A549 (cell line): ENCODE measurements at regions not wholly inside any gene's neighbourhood (a gene's known extent, or its start where the extent isn't known, plus 50 kb on each side); places are given as distances from the start of the nearest gene placed in this dataset.
A peak's percentile ranks its signal among the peaks of the same experiment; 100 is the strongest.

Experiments used
- ATAC-seq, 2 experiments: fragments of 200-7000 bp in 1 of 2; fragments of >200 bp in 1 of 2; cut with Nextera tagmentation in 1 of 2; cut with Tn5 transposase in 1 of 2; 3 replicates each; pipeline versions ENCODE4 v1.8.0 to v1.9.1; 2018 to 2020; ENCODE audit warnings: mild to moderate bottlenecking in 1 of 2, moderate library complexity in 1 of 2
- CTCF ChIA-PET: fragments of 300-600 bp; sonication (Branson Sonifier 250); formaldehyde crosslinking; extraction: SDS; loops from one replicate; lab custom pipeline; 2021; ENCODE audit warnings: antibody characterized with exemption, inconsistent platforms; lab: Yijun Ruan, JAX
- POLR2A ChIA-PET: fragments of 350-600 bp; formaldehyde crosslinking; extraction: SDS; loops from one replicate; lab custom pipeline; 2021; ENCODE audit warnings: antibody characterized with exemption, inconsistent platforms; lab: Yijun Ruan, JAX
- DNase-seq, 2 experiments: peaks; one replicate each; pipeline versions ENCODE4 v3.0.0 to v3.0.0-alpha.2; 2011 to 2016; ENCODE audit warnings: low read depth in 1 of 2, low spot score in 1 of 2
- FAIRE-seq: peaks from 2 replicates; lab custom pipeline; 2011; peaks lifted over from hg19 to GRCh38; lab: Jason Lieb, UNC
- H3K27ac ChIP-seq, 2 experiments: fragments of >200 bp; sonication (Bioruptor Twin); formaldehyde crosslinking; 3 replicates each; pipeline ENCODE4 v1.5.1; 2016 to 2017
- H3K4me1 ChIP-seq: fragments of >200 bp; sonication (Bioruptor Twin); formaldehyde crosslinking; 3 replicates; pipeline ENCODE4 v1.6.1; 2016
- H3K4me2 ChIP-seq: fragments of >200 bp; sonication (Bioruptor Twin); formaldehyde crosslinking; 3 replicates; pipeline ENCODE4 v1.6.1; 2016
- H3K4me3 ChIP-seq: fragments of >200 bp; sonication (Bioruptor Twin); formaldehyde crosslinking; 3 replicates; pipeline ENCODE4 v1.5.1; 2016
- H3K9me3 ChIP-seq: fragments of >200 bp; sonication (Bioruptor Twin); formaldehyde crosslinking; 3 replicates; pipeline ENCODE4 v1.6.1; 2016
- BHLHE40 ChIP-seq: IDR thresholded peaks from 2 replicates; pipeline ENCODE4 v1.6.1; 2012; ENCODE audit warnings: low read depth, low read length, inconsistent platforms
- CEBPB ChIP-seq, 2 experiments: fragments of >200 bp in 1 of 2; sonication (Bioruptor Twin) in 1 of 2; formaldehyde crosslinking in 1 of 2; IDR thresholded peaks; 2 replicates each; pipeline ENCODE4 v1.6.1; 2012 to 2016
- CHD2 ChIP-seq: fragments of 150-350 bp; IDR thresholded peaks from 2 replicates; pipeline ENCODE4 v1.6.1; 2014; ENCODE audit warnings: low read length; ENCODE audit not compliant: partially characterized antibody
- FOSL2 ChIP-seq, 2 experiments: fragments of 450-650 bp in 1 of 2; fragments of >200 bp in 1 of 2; sonication (Bioruptor Twin) in 1 of 2; formaldehyde crosslinking; IDR thresholded peaks; 2 replicates each; pipeline versions ENCODE4 v1.5.0 to v1.6.1; 2016 to 2020; ENCODE audit warnings: mild to moderate bottlenecking in 1 of 2, moderate library complexity in 1 of 2
- HDAC2 ChIP-seq: fragments of 200-600 bp; sonication (generic); IDR thresholded peaks from 2 replicates; pipeline ENCODE4 v1.6.1; 2016
- HES2 ChIP-seq: fragments of >200 bp; sonication (Bioruptor Twin); formaldehyde crosslinking; IDR thresholded peaks from 2 replicates; pipeline ENCODE4 v1.6.1; 2016
- HEYL ChIP-seq: fragments of 250-450 bp; sonication (Bioruptor Pico); IDR thresholded peaks from 2 replicates; pipeline ENCODE4 v1.8.0; 2021; ENCODE audit warnings: mild to moderate bottlenecking, moderate library complexity
- HMGXB4 ChIP-seq: fragments of 250-450 bp; sonication (Bioruptor Pico); IDR thresholded peaks from 2 replicates; pipeline ENCODE4 v1.5.0; 2021; ENCODE audit warnings: mild to moderate bottlenecking, moderate library complexity, borderline replicate concordance
- JUN ChIP-seq, 2 experiments: fragments of >200 bp; sonication (Bioruptor Twin); formaldehyde crosslinking; IDR thresholded peaks; 2 replicates in 1 of 2; 3 replicates in 1 of 2; pipeline ENCODE4 v1.6.1; 2016 to 2017
- JUNB ChIP-seq: fragments of >200 bp; sonication (Bioruptor Twin); formaldehyde crosslinking; IDR thresholded peaks from 2 replicates; pipeline ENCODE4 v1.6.1; 2016
- KDM5A ChIP-seq: fragments of 200-600 bp; sonication (generic); IDR thresholded peaks from 2 replicates; pipeline ENCODE4 v1.6.1; 2016; ENCODE audit warnings: antibody characterized with exemption, mild to moderate bottlenecking
- MAFK ChIP-seq: fragments of 450-650 bp; IDR thresholded peaks from 2 replicates; pipeline ENCODE4 v1.6.1; 2014; ENCODE audit not compliant: partially characterized antibody
- MAX ChIP-seq: IDR thresholded peaks from 2 replicates; pipeline ENCODE4 v1.6.1; 2012
- NPAS2 ChIP-seq: fragments of 250-450 bp; sonication (Bioruptor Pico); IDR thresholded peaks from 2 replicates; pipeline ENCODE4 v1.8.0; 2022; ENCODE audit warnings: mild to moderate bottlenecking, moderate library complexity, borderline replicate concordance
- NR3C1 ChIP-seq: fragments of >200 bp; sonication (Bioruptor Twin); formaldehyde crosslinking; IDR thresholded peaks from 3 replicates; pipeline ENCODE4 v1.6.1; 2017
- POLR2A ChIP-seq: IDR thresholded peaks from 2 replicates; pipeline ENCODE4 v1.6.1; 2012; ENCODE audit warnings: mild to moderate bottlenecking, low read length
- POLR2AphosphoS2 ChIP-seq: conservative IDR thresholded peaks from 2 replicates; pipeline ENCODE4 v1.6.1; 2012; ENCODE audit warnings: low read length, improper control_type of control experiment, inconsistent platforms
- RAD21 ChIP-seq, 2 experiments: fragments of >200 bp in 1 of 2; sonication (Bioruptor Twin) in 1 of 2; formaldehyde crosslinking in 1 of 2; IDR thresholded peaks in 1 of 2; conservative IDR thresholded peaks in 1 of 2; 2 replicates in 1 of 2; 3 replicates in 1 of 2; pipeline ENCODE4 v1.6.1; 2012 to 2018; ENCODE audit warnings: inconsistent platforms in 1 of 2
- RCOR1 ChIP-seq: fragments of 150-350 bp; IDR thresholded peaks from 2 replicates; pipeline ENCODE4 v1.6.1; 2014; ENCODE audit warnings: antibody characterized with exemption, low read length, low read depth
- RNF2 ChIP-seq: fragments of 200-600 bp; sonication (generic); IDR thresholded peaks from 2 replicates; pipeline ENCODE4 v1.6.1; 2016; ENCODE audit warnings: low read depth, mild to moderate bottlenecking, antibody characterized with exemption, moderate library complexity, borderline replicate concordance
- TFCP2L1 ChIP-seq: fragments of 250-450 bp; sonication (Bioruptor Pico); IDR thresholded peaks from 2 replicates; pipeline ENCODE4 v1.5.0; 2021; ENCODE audit warnings: mild to moderate bottlenecking
- USF2 ChIP-seq: fragments of 450-650 bp; IDR thresholded peaks from 2 replicates; pipeline ENCODE4 v1.6.1; 2014; ENCODE audit warnings: antibody characterized with exemption
- ZNF302 ChIP-seq: fragments of 250-450 bp; sonication (Bioruptor Pico); IDR thresholded peaks from 2 replicates; pipeline ENCODE4 v1.9.0; 2021; ENCODE audit warnings: inconsistent platforms, mild to moderate bottlenecking, moderate library complexity
- WGBS: methylation state at CpG from one replicate; pipeline ENCODE4 v1.1.6; 2017; ENCODE audit errors: missing lambda C conversion rate; 5-methylcytosine and 5-hydroxymethylcytosine counted together

GRCh38 chr16:24463196-24463945 lies 76.0 kb upstream of the RBBP6 start:
- CTCF ChIA-PET = no interaction called here
- Histone ChIP-seq H3K9me3 (no peaks in the 10 kb centered on the region), H3K4me2 (no peak overlapping the region), H3K4me3 (no peak overlapping the region), H3K4me1 (no peaks in the 10 kb centered on the region)
- ATAC-seq (no peak), DNase-seq (no peak), FAIRE-seq (no peak)
- WGBS = 24% methylated on average over 10 of the region's 10 CpGs
- TF ChIP-seq TFCP2L1 = no peak
- TF ChIP-seq MAFK = peak; percentile 73
- TF ChIP-seq USF2 = no peak
- TF ChIP-seq, all 56 proteins: peak for 1
- H3K27ac ChIP-seq = no peak overlapping the region
- POLR2A ChIA-PET = no interaction called here

- ATAC-seq = no peak
- Histone ChIP-seq H3K27ac (no peak overlapping the region), H3K4me2 (no peak overlapping the region), H3K4me1 (no peaks in the 10 kb centered on the region), H3K9me3 (peaks cover 21% of the 10 kb centered on the region; the same call in 2 of the 3 replicates), H3K4me3 (no peak overlapping the region)
- no peak for DNase-seq
- WGBS = under 1% methylated on average over 7 of the region's 7 CpGs
- CTCF ChIA-PET = interaction anchor here (0.9 to 1.6 kb wide), 4 partner anchors 9 to 426 kb away, joined by 3 to 4 read pairs (median 3); no protein-coding TSS in a partner anchor
- POLR2A ChIA-PET = no interaction called here
- TF ChIP-seq CHD2 (no peak), HMGXB4 (CRISPR knock-in tag) (no peak), POLR2A (no peak)
- FAIRE-seq = no peak
Observed at GRCh38 chr16:24471561-24472350, 67.6 kb upstream of the RBBP6 start.

- POLR2A ChIA-PET = no interaction called here
- FAIRE-seq (no peak), ATAC-seq (no peak), DNase-seq (no peak)
- H3K9me3 ChIP-seq = peaks cover 21% of the 10 kb centered on the region; the same call in 2 of the 3 replicates
- no peak overlapping the region for H3K4me2 ChIP-seq
- 15% methylated on average over 6 of the region's 6 CpGs for WGBS
- H3K4me1 ChIP-seq = no peaks in the 10 kb centered on the region
- no peak overlapping the region for H3K4me3 ChIP-seq
- CTCF ChIA-PET = no interaction called here
- TF ChIP-seq MAFK = no peak
- no peak for TF ChIP-seq RAD21 (conservative IDR thresholded peaks at IDR 0.05 in 1 of 2, IDR thresholded peaks at IDR 0.05 in 1 of 2)
- no peak for TF ChIP-seq ZNF302 (CRISPR knock-in tag)
- TF ChIP-seq FOSL2 (IDR thresholded peaks at IDR 0.05) = no peak
- TF ChIP-seq FOSL2 (CRISPR knock-in tag; IDR thresholded peaks at IDR 0.05) = no peak
- no peak for TF ChIP-seq RCOR1
- TF ChIP-seq NPAS2 (CRISPR knock-in tag) = no peak
- no peak for TF ChIP-seq HES2
- TF ChIP-seq CHD2 = no peak
- no peak for TF ChIP-seq MAX
- no peak for TF ChIP-seq CEBPB (IDR thresholded peaks at IDR 0.05)
- no peak for TF ChIP-seq JUN (IDR thresholded peaks at IDR 0.05)
- no peak for TF ChIP-seq NR3C1
- TF ChIP-seq HMGXB4 (CRISPR knock-in tag) = no peak
- no peak for TF ChIP-seq BHLHE40
- no peak for TF ChIP-seq POLR2AphosphoS2
- TF ChIP-seq KDM5A = no peak
- TF ChIP-seq JUNB = no peak
- TF ChIP-seq HEYL = no peak
- no peak for TF ChIP-seq HDAC2
- TF ChIP-seq RNF2 = no peak
- H3K27ac ChIP-seq = no peak overlapping the region
Observed at GRCh38 chr16:24477492-24477891, 61.9 kb upstream of the RBBP6 start.
